Stimulated activated CD8-positive, alpha-beta memory T cell treated with anti-CD3 and anti-CD28 coated beads, Interleukin-15, amount 100 ng/mL, for 4 hours (primary cell): ENCODE measurements at regions not wholly inside any gene's neighbourhood (a gene's known extent, or its start where the extent isn't known, plus 50 kb on each side); places are given as distances from the start of the nearest gene placed in this dataset.

ENCODE experiments used
- DNase-seq, 2 donors: peaks; one replicate each; pipeline ENCODE4 v3.0.0-alpha.2; 2020; ENCODE audit warnings: low read depth in 2 of 2

DNA sequence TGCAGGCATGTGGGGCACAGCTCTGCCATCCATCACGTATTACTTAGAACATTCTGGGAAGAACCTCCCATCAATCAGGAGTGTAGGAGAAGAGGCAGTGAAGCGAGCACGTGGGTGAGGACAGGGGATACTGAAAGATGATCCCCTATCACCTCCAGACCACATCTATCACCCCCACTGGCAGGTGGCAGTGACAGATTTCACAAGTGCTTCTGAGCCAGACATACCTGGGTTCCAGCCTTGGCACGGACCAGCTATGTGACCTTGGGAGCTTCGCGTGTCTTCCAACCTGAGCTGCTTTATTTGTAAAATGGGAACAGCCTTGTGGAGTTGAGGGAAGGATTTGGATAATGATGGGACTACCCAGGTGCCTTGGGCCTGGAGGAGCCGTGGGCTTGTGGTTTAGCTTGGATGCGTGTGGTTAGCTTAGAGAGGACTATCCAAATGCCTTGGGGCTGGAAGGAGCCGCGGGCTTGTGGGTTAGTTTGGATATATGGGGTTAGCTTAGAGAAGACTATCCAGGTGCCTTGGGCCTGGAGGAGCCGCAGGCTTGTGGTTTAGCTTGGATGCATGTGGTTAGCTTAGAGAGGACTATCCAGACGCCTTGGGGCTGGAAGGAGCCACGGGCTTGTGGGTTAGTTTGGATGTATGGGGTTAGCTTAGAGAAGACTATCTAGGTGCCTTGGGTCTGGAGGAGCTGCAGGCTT, 206.4 kb downstream of the ENGASE start:
- no peak for DNase-seq

- no peak for DNase-seq
Observed at GRCh38 chr17:79280010-79280409, 205.4 kb downstream of the ENGASE start.

DNA sequence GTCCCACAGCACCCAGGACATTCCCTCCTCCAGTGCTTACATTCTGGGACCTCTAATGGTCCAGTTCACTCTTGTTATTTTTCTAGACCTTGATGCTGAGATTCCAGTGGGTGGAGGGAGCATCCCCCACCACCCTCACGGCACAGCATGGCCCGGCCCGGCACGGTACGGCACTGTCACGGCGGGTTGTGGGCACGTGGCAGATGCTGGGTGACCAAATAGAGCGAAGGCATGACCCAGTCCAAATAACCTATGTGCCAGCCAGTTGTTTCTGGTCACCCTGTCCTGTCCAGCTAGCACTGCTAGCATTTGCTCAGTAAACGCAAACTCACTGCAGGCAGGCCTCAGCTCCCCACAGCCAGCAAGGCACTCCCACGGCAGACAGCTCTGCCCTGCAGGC, 204.7 kb downstream of the ENGASE start:
- no peak for DNase-seq

- DNase-seq: no peak
Observed at GRCh38 chr17:79276821-79277220, 202.2 kb downstream of the ENGASE start.

GRCh38 chr17:79273660-79274059, 199.0 kb downstream of the ENGASE start:
- no peak for DNase-seq

GRCh38 chr17:79272666-79273219, 198.1 kb downstream of the ENGASE start:
- no peak for DNase-seq

DNA sequence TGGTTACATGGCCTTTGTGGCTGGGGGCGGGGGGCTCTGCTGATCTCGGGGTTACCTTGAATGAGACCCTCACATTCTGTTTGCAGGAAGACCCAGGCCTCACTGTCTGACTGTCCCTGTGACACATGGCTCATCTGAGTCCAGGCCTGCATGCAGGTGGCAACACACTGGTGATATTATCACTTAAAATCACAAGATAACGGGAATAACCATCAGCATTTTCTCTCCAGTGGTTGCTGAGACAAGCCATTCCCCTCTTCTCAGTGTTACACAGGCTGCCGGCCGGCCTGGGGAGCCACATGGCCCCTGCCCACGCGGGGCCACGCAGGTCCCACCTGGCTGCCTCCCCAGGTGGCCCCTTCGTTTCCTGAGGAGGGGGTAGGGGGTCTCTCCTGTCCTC, 197.6 kb downstream of the ENGASE start:
- DNase-seq: no peak

- no peak for DNase-seq
Observed at GRCh38 chr17:79269620-79270019, 195.0 kb downstream of the ENGASE start.

DNA sequence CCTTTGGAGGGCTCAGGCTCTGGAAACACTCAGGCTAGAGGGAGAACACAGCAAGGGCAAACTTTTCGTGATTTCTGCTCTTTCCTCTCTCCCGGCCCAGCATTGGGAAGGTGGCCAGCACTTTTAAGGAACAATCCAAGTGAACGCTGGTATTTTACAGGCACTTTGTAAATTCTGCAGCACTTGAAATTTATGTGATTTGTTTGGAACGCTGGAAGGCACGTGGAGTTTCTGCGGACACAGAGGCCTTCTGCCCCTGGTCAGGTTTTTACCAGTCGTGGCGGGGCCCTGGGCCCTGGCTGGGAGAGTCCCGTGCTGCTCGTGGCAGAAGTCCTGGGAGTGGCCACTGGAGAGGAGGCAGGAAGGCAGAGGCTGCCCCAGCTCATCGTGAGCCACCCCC, 188.6 kb downstream of the ENGASE start:
- no peak for DNase-seq

GRCh38 chr17:79262624-79263023, 188.0 kb downstream of the ENGASE start:
- DNase-seq: no peak

DNA sequence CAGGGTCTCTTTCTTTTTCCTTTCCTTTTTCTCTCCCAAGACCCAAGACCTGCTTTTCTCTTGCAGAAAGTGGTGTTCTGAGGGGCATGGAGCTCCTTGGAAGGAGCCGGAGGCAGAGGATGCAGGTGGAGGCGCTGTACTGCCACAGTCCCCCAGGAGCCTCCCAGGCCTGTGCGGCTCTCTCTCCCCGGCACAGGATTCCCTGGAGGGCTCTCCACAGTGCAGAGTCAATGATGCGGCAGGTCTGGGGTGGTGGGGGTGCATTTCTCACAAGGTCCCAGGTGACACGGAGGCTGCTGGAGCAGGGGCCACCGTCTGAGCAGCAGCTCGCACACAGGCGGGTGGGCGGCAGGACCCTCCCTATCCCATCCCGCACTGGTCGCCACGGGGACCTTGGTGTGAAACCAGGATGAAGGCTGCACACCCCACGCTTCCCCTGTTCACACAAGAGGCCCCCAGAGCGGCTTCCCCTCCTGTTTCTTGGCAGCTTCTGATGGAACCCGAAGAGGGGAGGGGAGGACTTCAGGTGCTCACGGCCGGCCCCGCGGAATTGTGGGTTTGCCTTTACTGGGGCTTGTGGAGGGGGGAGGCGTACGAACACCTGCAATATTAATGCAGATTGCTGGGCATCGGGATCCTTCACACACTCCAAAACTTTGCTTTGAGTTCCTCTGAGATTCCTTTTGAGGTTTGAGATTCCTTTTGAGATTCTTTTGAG, 186.9 kb downstream of the ENGASE start:
- DNase-seq: no peak

DNA sequence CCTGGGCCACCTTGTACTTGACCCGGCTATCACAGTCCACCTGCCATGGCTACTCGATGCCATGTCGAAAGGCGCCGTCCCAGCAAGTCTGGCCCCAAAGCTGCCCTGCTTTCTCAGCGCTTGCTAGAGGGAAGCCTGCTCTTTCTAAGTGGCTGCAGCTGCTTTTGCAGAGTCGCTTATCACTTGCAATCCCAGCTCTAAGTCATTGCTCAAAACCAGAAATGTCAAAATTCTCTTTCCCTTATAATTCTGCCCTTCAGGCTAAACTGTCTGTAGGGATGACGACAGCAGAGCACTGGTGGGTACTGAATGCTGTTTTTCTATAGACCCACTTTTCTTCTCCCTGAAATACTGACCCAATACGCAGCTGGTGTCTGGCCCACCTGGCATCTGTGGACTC, 184.2 kb downstream of the ENGASE start:
- DNase-seq: no peak

GRCh38 chr17:79258041-79258440, 183.4 kb downstream of the ENGASE start:
- no peak for DNase-seq

DNA sequence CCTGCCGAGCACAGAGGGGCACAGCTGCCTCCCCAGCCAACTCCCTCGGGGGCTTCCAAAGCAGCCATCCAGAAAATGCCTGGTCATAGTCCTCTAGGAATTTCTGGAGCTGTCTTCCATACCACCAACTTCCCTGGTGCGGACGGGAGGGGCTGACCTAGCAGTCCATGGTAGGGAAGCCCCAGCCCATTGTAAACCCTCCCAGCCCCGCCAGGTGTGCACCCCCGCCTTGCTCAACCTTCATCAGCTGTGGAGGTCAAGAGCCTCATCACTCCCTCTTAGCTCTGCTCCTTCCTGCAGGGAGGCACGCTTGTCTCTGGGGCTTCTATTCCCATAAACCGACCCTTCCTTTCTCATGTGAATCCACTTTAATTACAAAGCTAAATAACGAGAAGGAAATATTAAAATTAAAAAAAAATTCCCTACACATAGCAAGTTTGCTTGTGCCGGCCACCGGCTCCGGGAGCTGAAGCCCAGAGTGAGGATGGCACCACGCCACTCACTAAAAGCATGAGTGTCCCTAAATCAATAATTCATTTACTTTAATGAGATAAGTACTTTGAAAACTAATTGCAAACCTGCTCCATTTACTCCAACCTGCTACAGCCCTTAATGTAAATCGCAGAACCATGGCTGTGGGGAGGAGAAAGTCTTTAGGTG, 181.4 kb downstream of the ENGASE start:
- no peak for DNase-seq

- no peak for DNase-seq
Observed at GRCh38 chr17:79255456-79255855, 180.8 kb downstream of the ENGASE start.

DNA sequence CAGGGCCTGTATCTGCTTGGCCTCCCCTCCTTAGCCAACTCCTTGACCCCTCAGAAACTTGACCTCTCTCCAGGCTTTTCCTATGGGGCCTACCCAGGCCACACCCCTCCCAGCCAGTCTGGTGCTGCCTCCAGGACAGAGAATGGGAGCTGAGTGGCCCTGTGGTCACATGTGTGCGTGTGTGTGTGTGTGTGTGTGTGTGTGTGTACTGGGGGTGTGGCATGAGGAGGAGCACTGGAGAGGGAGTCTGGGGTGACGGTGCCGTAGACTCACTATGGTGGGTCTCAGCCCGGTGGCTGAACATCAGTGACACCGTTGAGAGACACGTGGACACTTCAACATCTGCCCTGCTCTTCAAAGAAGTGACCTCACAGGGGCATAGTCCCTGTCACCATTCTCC, 180.4 kb downstream of the ENGASE start:
- no peak for DNase-seq

DNA sequence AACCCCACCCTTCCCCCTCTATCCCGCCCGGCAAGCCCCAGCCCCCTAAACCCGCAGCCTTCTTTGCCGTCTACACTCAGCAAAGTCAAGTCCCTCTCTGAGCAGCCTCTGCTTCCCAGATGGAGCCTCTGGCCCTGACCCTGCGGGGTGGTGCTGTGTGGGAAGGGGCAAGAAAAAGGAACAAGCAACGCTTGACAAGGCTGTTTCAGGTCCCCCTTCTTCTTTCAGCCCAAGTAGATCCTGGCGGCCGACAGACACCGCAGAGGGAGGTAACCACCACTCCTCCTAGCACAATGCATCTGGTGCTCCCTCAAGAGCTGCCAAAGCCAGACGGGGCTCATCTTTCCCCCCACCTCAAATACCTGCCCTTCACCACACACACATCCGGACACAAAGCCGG, 178.3 kb downstream of the ENGASE start:
- no peak for DNase-seq

DNA sequence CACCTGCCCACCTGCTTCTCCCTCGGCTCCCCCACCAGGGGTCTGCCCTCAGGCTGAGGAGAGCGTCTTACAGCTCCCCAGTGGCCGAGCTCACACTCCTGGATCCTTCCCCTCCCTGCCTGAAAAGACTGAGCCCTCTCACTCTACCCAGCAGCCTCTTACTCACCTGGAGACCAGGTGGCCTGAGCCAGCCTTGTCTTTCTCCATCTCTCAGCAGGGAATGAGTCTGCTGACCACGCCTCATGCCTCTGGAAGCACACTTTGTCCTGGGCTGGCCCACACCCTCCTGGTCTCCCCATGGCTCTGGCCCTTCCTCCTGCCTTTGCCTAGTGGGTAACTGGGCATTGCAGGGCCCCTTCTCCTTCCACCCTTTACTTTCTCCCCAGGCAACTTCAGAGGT, 177.2 kb downstream of the ENGASE start:
- no peak for DNase-seq

DNA sequence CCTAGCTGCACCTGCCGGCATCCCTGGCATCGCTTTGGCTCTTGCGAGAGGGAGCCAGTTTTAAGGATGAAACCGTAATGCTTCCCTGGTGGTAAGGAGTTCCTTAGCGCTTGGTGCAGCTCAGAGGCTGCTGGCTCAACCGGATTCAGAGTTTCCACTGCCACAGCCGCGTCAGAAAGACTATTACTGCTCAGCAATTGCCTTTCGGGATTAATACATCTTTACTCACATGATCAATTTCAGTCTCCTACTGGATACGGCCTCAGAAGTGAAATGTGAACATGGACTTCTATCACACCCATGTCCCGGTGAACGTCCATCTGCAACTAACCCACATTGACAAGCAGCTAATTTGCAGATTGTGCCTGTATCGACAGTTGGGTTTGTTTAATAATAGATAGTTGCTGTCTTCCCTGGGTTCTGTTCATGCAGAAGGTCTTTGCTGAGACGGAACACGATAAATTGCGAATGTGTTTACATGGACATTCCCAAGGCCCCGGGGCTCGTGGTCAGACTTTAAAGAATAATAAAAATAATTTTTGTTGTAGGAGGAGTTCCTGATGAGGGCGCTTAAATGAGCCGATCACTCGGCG, 175.4 kb downstream of the ENGASE start:
- no peak for DNase-seq

GRCh38 chr17:79248843-79249493, 174.3 kb downstream of the ENGASE start:
- DNase-seq: no peak

- DNase-seq: no peak
Observed at GRCh38 chr17:79246225-79247190, 171.9 kb downstream of the ENGASE start.
